Stimulated activated CD4-positive, alpha-beta T cell treated with anti-CD3 and anti-CD28 coated beads, Interleukin-2, amount 100 ng/mL, for 48 hours (primary cell): ENCODE measurements at regions not wholly inside any gene's neighbourhood (a gene's known extent, or its start where the extent isn't known, plus 50 kb on each side); places are given as distances from the start of the nearest gene placed in this dataset.

Experiments used
- DNase-seq, 2 donors: peaks; one replicate each; pipeline ENCODE4 v3.0.0-alpha.2; 2020

- DNase-seq: no peak
Measured at GRCh38 chr9:116015855-116016254, 137.7 kb upstream of the PAPPA start.

- DNase-seq: no peak
Measured at GRCh38 chr9:116020146-116020545, 133.4 kb upstream of the PAPPA start.

- DNase-seq: no peak
Measured at GRCh38 chr9:116020801-116021200, 132.8 kb upstream of the PAPPA start.

- no peak for DNase-seq
Measured at GRCh38 chr9:116027096-116027495, 126.5 kb upstream of the PAPPA start.

GRCh38 chr9:116027511-116027910, 126.1 kb upstream of the PAPPA start:
- no peak for DNase-seq

- DNase-seq: no peak
Measured at GRCh38 chr9:116027951-116028350, 125.6 kb upstream of the PAPPA start.

- DNase-seq: no peak
Measured at GRCh38 chr9:116030517-116030916, 123.1 kb upstream of the PAPPA start.

GRCh38 chr9:116032683-116033440, 120.7 kb upstream of the PAPPA start:
- no peak for DNase-seq

GRCh38 chr9:116039312-116039711, 114.3 kb upstream of the PAPPA start:
- no peak for DNase-seq

- DNase-seq: no peak
Measured at GRCh38 chr9:116039893-116040292, 113.7 kb upstream of the PAPPA start.

- DNase-seq: no peak
Measured at GRCh38 chr9:116042321-116042720, 111.3 kb upstream of the PAPPA start.

- DNase-seq: no peak
Measured at GRCh38 chr9:116045083-116045482, 108.5 kb upstream of the PAPPA start.

- DNase-seq: no peak
Measured at GRCh38 chr9:116048081-116048480, 105.5 kb upstream of the PAPPA start.

GRCh38 chr9:116049456-116049855, 104.1 kb upstream of the PAPPA start:
- no peak for DNase-seq

GRCh38 chr9:116051528-116051927, 102.1 kb upstream of the PAPPA start:
- no peak for DNase-seq

GRCh38 chr9:116055536-116055935, 98.1 kb upstream of the PAPPA start:
- no peak for DNase-seq

- DNase-seq: no peak
Measured at GRCh38 chr9:116057371-116057770, 96.2 kb upstream of the PAPPA start.

GRCh38 chr9:116058421-116058820, 95.2 kb upstream of the PAPPA start:
- no peak for DNase-seq

- no peak for DNase-seq
Measured at GRCh38 chr9:116059466-116059865, 94.1 kb upstream of the PAPPA start.

- DNase-seq: no peak
Measured at GRCh38 chr9:116060631-116061030, 93.0 kb upstream of the PAPPA start.

GRCh38 chr9:116061546-116062205, 91.9 kb upstream of the PAPPA start:
- no peak for DNase-seq

GRCh38 chr9:116062206-116062550, 91.4 kb upstream of the PAPPA start:
- no peak for DNase-seq

GRCh38 chr9:116064970-116065369, 88.6 kb upstream of the PAPPA start:
- DNase-seq: no peak

GRCh38 chr9:116066221-116066620, 87.4 kb upstream of the PAPPA start:
- DNase-seq: no peak

GRCh38 chr9:116067566-116067965, 86.0 kb upstream of the PAPPA start:
- no peak for DNase-seq
